ENCODE measurements at regions not wholly inside any gene's neighbourhood (a gene's known extent, or its start where the extent isn't known, plus 50 kb on each side); places are given as distances from the start of the nearest gene placed in this dataset.

- no peak overlapping the region for H3K4me2 ChIP-seq
- peaks cover 4 to 18% of the 10 kb centered on the region in 2 experiments; a peak in 2 of 4 replicates for H3K4me1 ChIP-seq (ENCODE audit: control insufficient read depth in 1 of 2, insufficient read depth in 2 of 2, low read depth in 1 of 2, low read length in 1 of 2)
- ChIA-PET CTCF (interaction anchor here (0.5 to 52.5 kb wide), 43 partner anchors 8 to 381 kb away, joined by 3 to 1751 read pairs (median 6); partner anchors contain the start of genes ARHGEF37, CSNK1A1, IL17B and PCYOX1L), POLR2A (interaction anchor here (1.7 kb wide), 1 partner anchor 19 kb away, joined by 3 read pairs; no protein-coding TSS in a partner anchor)
- TF ChIP-seq PBX3 (IDR thresholded peaks at IDR 0.05) (no peak), NRF1 (IDR thresholded peaks at IDR 0.05; ENCODE audit: low read depth, low read length) (no peak), YY1 (IDR thresholded peaks at IDR 0.05; ENCODE audit: low read depth) (no peak), FOXM1 (IDR thresholded peaks at IDR 0.05; ENCODE audit: low read depth) (no peak), SIN3A (IDR thresholded peaks at IDR 0.05; ENCODE audit: borderline replicate concordance, low read depth, low read length) (no peak), USF1 (IDR thresholded peaks at IDR 0.05; ENCODE audit: borderline replicate concordance, low read depth) (no peak), IRF3 (IDR thresholded peaks at IDR 0.05; ENCODE audit: low read depth, low read length) (no peak), EP300 (IDR thresholded peaks at IDR 0.05; ENCODE audit: borderline replicate concordance in 1 of 2, low read depth in 1 of 2, low read length in 1 of 2) (no peak), CTCF (IDR thresholded peaks at IDR 0.05) (no peak), RAD21 (IDR thresholded peaks at IDR 0.05; ENCODE audit: low read length) (no peak), JUND (IDR thresholded peaks at IDR 0.05) (no peak), MEF2A (IDR thresholded peaks at IDR 0.05; ENCODE audit: borderline replicate concordance, low read depth) (no peak), MAX (IDR thresholded peaks at IDR 0.05; ENCODE audit: low read depth) (no peak), SMC3 (IDR thresholded peaks at IDR 0.05; ENCODE audit: low read depth, low read length) (no peak), TAF1 (IDR thresholded peaks at IDR 0.05; ENCODE audit: borderline replicate concordance, low read depth, low read length) (no peak)
- H3K27me3 ChIP-seq (ENCODE audit: insufficient read depth), result no peaks in the 10 kb centered on the region
- H2AFZ ChIP-seq (ENCODE audit: low read depth), result no peak overlapping the region
- H3K36me3 ChIP-seq (replicated peaks in 1 of 2; ENCODE audit: control insufficient read depth in 1 of 2, insufficient read depth in 2 of 2, low read length in 1 of 2), result no peaks in the 10 kb centered on the region
- H3K79me2 ChIP-seq (ENCODE audit: insufficient read depth), result no peaks in the 10 kb centered on the region
- peaks cover 22% of the 10 kb centered on the region for H3F3A ChIP-seq (replicated peaks; ENCODE audit: insufficient read depth)
- H3K9ac ChIP-seq, result no peak overlapping the region
- no peaks in the 10 kb centered on the region for H3K9me3 ChIP-seq
- H3K9me2 ChIP-seq, result no peaks in the 10 kb centered on the region
- H4K20me1 ChIP-seq (ENCODE audit: insufficient read depth), result no peaks in the 10 kb centered on the region
- H3K4me3 ChIP-seq (ENCODE audit: low read depth in 2 of 2, low read length in 1 of 2), result no peak overlapping the region
- no peak overlapping the region for H3K27ac ChIP-seq (ENCODE audit: low read depth in 2 of 2, low read length in 1 of 2)
- no peak for DNase-seq
- no CpG with 5 or more reads among the region's 15 CpGs for WGBS (ENCODE audit: low lambda C conversion rate)
Observed at GRCh38 chr5:149441986-149442385, 62.9 kb upstream of the IL17B start.
